Tibial nerve (tissue), 4 donors: ENCODE measurements at regions not wholly inside any gene's neighbourhood (a gene's known extent, or its start where the extent isn't known, plus 50 kb on each side); places are given as distances from the start of the nearest gene placed in this dataset.
"Not testable (repeated sequence)": the region's sequence is repeated elsewhere in the genome, so short reads cannot be mapped to it uniquely, and the experiment has no call there.

ENCODE experiments used
- DNase-seq, 2 donors: peaks; one replicate each; pipeline ENCODE4 v3.0.0-alpha.2; 2019; ENCODE audit warnings: low spot score in 2 of 2
- H3K27ac ChIP-seq, 4 donors: fragments of 200-600 bp; sonication (generic) in 3 of 4; one replicate each; pipeline ENCODE4 v1.5.1; 2017 to 2019; ENCODE audit warnings: mild to moderate bottlenecking in 1 of 4
- H3K27me3 ChIP-seq, 2 donors: fragments of 200-600 bp; sonication (generic) in 1 of 2; one replicate each; pipeline versions ENCODE4 v1.5.1 to v1.6.0; 2017 to 2019
- H3K36me3 ChIP-seq, 3 donors: fragments of 200-600 bp; sonication (generic); one replicate each; pipeline ENCODE4 v1.5.1; 2018 to 2019
- H3K4me1 ChIP-seq, 4 donors: fragments of 200-600 bp; sonication (generic) in 3 of 4; one replicate each; pipeline ENCODE4 v1.5.1; 2017 to 2019
- H3K4me3 ChIP-seq, 4 donors: fragments of 200-600 bp; sonication (generic) in 3 of 4; one replicate each; pipeline ENCODE4 v1.5.1; 2017 to 2019; ENCODE audit warnings: mild to moderate bottlenecking in 1 of 4, moderate library complexity in 1 of 4
- H3K9me3 ChIP-seq, 4 donors: fragments of 200-600 bp; sonication (generic) in 3 of 4; one replicate each; pipeline ENCODE4 v1.5.1; 2017 to 2019
- EP300 ChIP-seq, 2 donors: sonication (generic); formaldehyde crosslinking; IDR thresholded peaks; one replicate each; pipeline ENCODE4 v1.6.1; 2017; ENCODE audit warnings: antibody characterized with exemption in 2 of 2, mild to moderate bottlenecking in 1 of 2
- POLR2A ChIP-seq, 2 donors: fragments of 450-650 bp; IDR thresholded peaks; one replicate each; pipeline ENCODE4 v1.6.1; 2017; ENCODE audit warnings: antibody characterized with exemption in 2 of 2, mild to moderate bottlenecking in 2 of 2, moderate library complexity in 2 of 2
- WGBS, 2 donors: methylation state at CpG; one replicate each; pipeline ENCODE4 v1.1.5; 2018; 5-methylcytosine and 5-hydroxymethylcytosine counted together
- TF ChIP-seq, protein P1 (sequence below), 5 experiments: fragments of 200-600 bp in 3 of 5; fragments of 450-650 bp in 2 of 5; sonication (generic) in 3 of 5; IDR thresholded peaks; one replicate each; pipeline ENCODE4 v1.5.1; 2016 to 2019; ENCODE audit warnings: antibody characterized with exemption in 5 of 5, mild to moderate bottlenecking in 3 of 5, moderate library complexity in 2 of 5

DNA sequence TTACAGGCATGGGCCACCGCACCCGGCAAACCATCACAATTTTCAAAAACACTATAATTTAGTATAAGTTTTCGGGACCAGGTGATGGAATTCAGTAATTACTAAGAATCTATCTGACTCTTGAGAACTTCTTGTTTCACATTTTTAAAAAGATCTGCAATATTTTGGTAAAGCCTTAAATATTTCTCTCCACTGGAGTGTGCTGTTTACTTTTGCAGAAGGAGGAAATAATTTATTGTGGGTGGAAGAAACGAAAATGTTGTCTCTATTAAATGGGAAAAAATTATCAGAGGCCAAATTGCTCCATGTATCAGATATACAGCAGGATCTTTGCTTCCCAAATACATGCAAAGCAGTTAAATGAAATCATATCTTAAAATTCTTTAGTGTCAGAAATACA, 566.8 kb upstream of the CYLC2 start:
- no peak overlapping the region for H3K27ac ChIP-seq
- H3K4me3 ChIP-seq = no peak overlapping the region
- no peak for TF ChIP-seq EP300 (IDR thresholded peaks at IDR 0.05)
- no peak for TF ChIP-seq POLR2A (IDR thresholded peaks at IDR 0.05)
- TF ChIP-seq, protein P1, sequence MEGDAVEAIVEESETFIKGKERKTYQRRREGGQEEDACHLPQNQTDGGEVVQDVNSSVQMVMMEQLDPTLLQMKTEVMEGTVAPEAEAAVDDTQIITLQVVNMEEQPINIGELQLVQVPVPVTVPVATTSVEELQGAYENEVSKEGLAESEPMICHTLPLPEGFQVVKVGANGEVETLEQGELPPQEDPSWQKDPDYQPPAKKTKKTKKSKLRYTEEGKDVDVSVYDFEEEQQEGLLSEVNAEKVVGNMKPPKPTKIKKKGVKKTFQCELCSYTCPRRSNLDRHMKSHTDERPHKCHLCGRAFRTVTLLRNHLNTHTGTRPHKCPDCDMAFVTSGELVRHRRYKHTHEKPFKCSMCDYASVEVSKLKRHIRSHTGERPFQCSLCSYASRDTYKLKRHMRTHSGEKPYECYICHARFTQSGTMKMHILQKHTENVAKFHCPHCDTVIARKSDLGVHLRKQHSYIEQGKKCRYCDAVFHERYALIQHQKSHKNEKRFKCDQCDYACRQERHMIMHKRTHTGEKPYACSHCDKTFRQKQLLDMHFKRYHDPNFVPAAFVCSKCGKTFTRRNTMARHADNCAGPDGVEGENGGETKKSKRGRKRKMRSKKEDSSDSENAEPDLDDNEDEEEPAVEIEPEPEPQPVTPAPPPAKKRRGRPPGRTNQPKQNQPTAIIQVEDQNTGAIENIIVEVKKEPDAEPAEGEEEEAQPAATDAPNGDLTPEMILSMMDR (IDR thresholded peaks at IDR 0.05) = no peak
- H3K9me3 ChIP-seq = no peaks in the 10 kb centered on the region
- no peaks in the 10 kb centered on the region for H3K36me3 ChIP-seq
- no peaks in the 10 kb centered on the region for H3K27me3 ChIP-seq
- 73 to 74% methylated on average over 4 of the region's 4 CpGs for WGBS, 2 donors
- no peak for DNase-seq
- H3K4me1 ChIP-seq = no peaks in the 10 kb centered on the region

GRCh38 chr9:102416251-102416650, 578.9 kb upstream of the CYLC2 start:
- not testable (repeated sequence) for H3K27ac ChIP-seq, H3K4me3 ChIP-seq, H3K27me3 ChIP-seq, DNase-seq, H3K36me3 ChIP-seq, H3K4me1 ChIP-seq
- H3K9me3 ChIP-seq = peaks cover 0 to 33% (median 0%) of the 10 kb centered on the region in 4 donors
- 83% methylated on average over 3 of the region's 3 CpGs for WGBS, 2 donors

- 80 to 84% methylated on average over 5 of the region's 5 CpGs for WGBS, 2 donors
- DNase-seq = no peak
- no peak overlapping the region for H3K27ac ChIP-seq
- TF ChIP-seq, protein P1 (IDR thresholded peaks at IDR 0.05) = no peak
- no peak for TF ChIP-seq EP300 (IDR thresholded peaks at IDR 0.05)
- no peak for TF ChIP-seq POLR2A (IDR thresholded peaks at IDR 0.05)
- H3K4me1 ChIP-seq = no peaks in the 10 kb centered on the region
- no peaks in the 10 kb centered on the region for H3K27me3 ChIP-seq
- H3K36me3 ChIP-seq = no peaks in the 10 kb centered on the region
- H3K4me3 ChIP-seq = no peak overlapping the region
- H3K9me3 ChIP-seq = peaks cover 0 to 2% (median 0%) of the 10 kb centered on the region in 4 donors
These were observed 589.8 kb upstream of the CYLC2 start for GRCh38 chr9:102405218-102405867.

- no peak overlapping the region for H3K27ac ChIP-seq
- no peak for TF ChIP-seq EP300 (IDR thresholded peaks at IDR 0.05)
- TF ChIP-seq POLR2A (IDR thresholded peaks at IDR 0.05) = no peak
- TF ChIP-seq, protein P1 (IDR thresholded peaks at IDR 0.05) = no peak
- no peaks in the 10 kb centered on the region for H3K27me3 ChIP-seq
- no peaks in the 10 kb centered on the region for H3K4me1 ChIP-seq
- no peak for DNase-seq
- H3K9me3 ChIP-seq = peaks cover 0 to 2% (median 0%) of the 10 kb centered on the region in 4 donors
- 74 to 83% methylated on average over 3 of the region's 3 CpGs for WGBS, 2 donors
- H3K4me3 ChIP-seq = no peak overlapping the region
- no peaks in the 10 kb centered on the region for H3K36me3 ChIP-seq
These were observed 591.6 kb upstream of the CYLC2 start for GRCh38 chr9:102403514-102403913.

- H3K36me3 ChIP-seq = no peaks in the 10 kb centered on the region
- no peaks in the 10 kb centered on the region for H3K4me1 ChIP-seq
- no peak overlapping the region for H3K27ac ChIP-seq
- H3K9me3 ChIP-seq = no peaks in the 10 kb centered on the region
- DNase-seq = no peak
- H3K4me3 ChIP-seq = no peak overlapping the region
- TF ChIP-seq, protein P1 (IDR thresholded peaks at IDR 0.05) = no peak
- TF ChIP-seq POLR2A (IDR thresholded peaks at IDR 0.05) (no peak), EP300 (IDR thresholded peaks at IDR 0.05) (no peak)
- H3K27me3 ChIP-seq = no peaks in the 10 kb centered on the region
These were observed 596.9 kb upstream of the CYLC2 start for GRCh38 chr9:102398205-102398604.

DNA sequence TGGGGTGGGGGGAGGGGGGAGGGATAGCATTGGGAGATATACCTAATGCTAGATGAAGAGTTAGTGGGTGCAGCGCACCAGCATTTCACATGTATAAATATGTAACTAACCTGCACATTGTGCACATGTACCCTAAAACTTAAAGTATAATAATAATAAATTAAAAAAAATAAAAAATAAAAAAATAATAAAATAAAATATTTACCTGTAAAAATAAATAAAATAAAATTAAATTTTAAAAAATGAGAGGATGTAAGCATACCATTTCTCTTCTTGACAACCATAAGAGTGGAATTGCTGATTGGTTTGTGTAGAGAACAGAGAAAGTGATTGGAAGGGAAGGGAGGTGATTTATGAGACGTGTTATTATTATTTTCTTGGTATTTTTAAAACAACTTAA, 609.5 kb upstream of the CYLC2 start:
- H3K4me1 ChIP-seq, H3K4me3 ChIP-seq, DNase-seq, H3K9me3 ChIP-seq, H3K27me3 ChIP-seq, H3K27ac ChIP-seq, H3K36me3 ChIP-seq: not testable (repeated sequence)
- WGBS, 2 donors = 93 to 94% methylated on average over 2 of the region's 2 CpGs
